Activated CD8-positive, alpha-beta memory T cell treated with anti-CD3 and anti-CD28 coated beads, Interleukin-2, amount 50 U/mL, for 1 hour (primary cell): ENCODE measurements at regions not wholly inside any gene's neighbourhood (a gene's known extent, or its start where the extent isn't known, plus 50 kb on each side); places are given as distances from the start of the nearest gene placed in this dataset.

ENCODE experiments used
- DNase-seq: peaks from one replicate; pipeline ENCODE4 v3.0.0-alpha.2; 2020; ENCODE audit errors: extremely low read depth

GRCh38 chr3:26365706-26366105, 256.9 kb upstream of the LRRC3B start:
- DNase-seq: no peak

- DNase-seq: no peak
Observed at GRCh38 chr3:26368312-26368711, 254.3 kb upstream of the LRRC3B start.

- DNase-seq: no peak
Observed at GRCh38 chr3:26369133-26369532, 253.4 kb upstream of the LRRC3B start.

GRCh38 chr3:26375843-26376530, 246.6 kb upstream of the LRRC3B start:
- no peak for DNase-seq

GRCh38 chr3:26381411-26381810, 241.2 kb upstream of the LRRC3B start:
- no peak for DNase-seq

GRCh38 chr3:26406636-26407035, 215.9 kb upstream of the LRRC3B start:
- no peak for DNase-seq

GRCh38 chr3:26418553-26418952, 204.0 kb upstream of the LRRC3B start:
- no peak for DNase-seq

- no peak for DNase-seq
Observed at GRCh38 chr3:26422415-26422814, 200.2 kb upstream of the LRRC3B start.

GRCh38 chr3:26425076-26425475, 197.5 kb upstream of the LRRC3B start:
- no peak for DNase-seq

- DNase-seq: no peak
Observed at GRCh38 chr3:26428992-26429391, 193.6 kb upstream of the LRRC3B start.

- no peak for DNase-seq
Observed at GRCh38 chr3:26437678-26438077, 184.9 kb upstream of the LRRC3B start.

GRCh38 chr3:26438325-26438940, 184.1 kb upstream of the LRRC3B start:
- DNase-seq: no peak

- no peak for DNase-seq
Observed at GRCh38 chr3:26438981-26439884, 183.3 kb upstream of the LRRC3B start.

GRCh38 chr3:26449996-26450395, 172.6 kb upstream of the LRRC3B start:
- DNase-seq: no peak

GRCh38 chr3:26452363-26452762, 170.2 kb upstream of the LRRC3B start:
- no peak for DNase-seq

GRCh38 chr3:26460985-26461384, 161.6 kb upstream of the LRRC3B start:
- DNase-seq: no peak

GRCh38 chr3:26472345-26472744, 150.2 kb upstream of the LRRC3B start:
- no peak for DNase-seq

- no peak for DNase-seq
Observed at GRCh38 chr3:26474706-26475105, 147.9 kb upstream of the LRRC3B start.

- no peak for DNase-seq
Observed at GRCh38 chr3:26480377-26480776, 142.2 kb upstream of the LRRC3B start.

- DNase-seq: no peak
Observed at GRCh38 chr3:26484140-26484539, 138.4 kb upstream of the LRRC3B start.

GRCh38 chr3:26498271-26498670, 124.3 kb upstream of the LRRC3B start:
- no peak for DNase-seq

GRCh38 chr3:26505399-26505798, 117.2 kb upstream of the LRRC3B start:
- no peak for DNase-seq
